HepG2 (cell line): ENCODE measurements at regions not wholly inside any gene's neighbourhood (a gene's known extent, or its start where the extent isn't known, plus 50 kb on each side); places are given as distances from the start of the nearest gene placed in this dataset.

Experiments
- ATAC-seq: fragments of 200-7000 bp; cut with Tn5 transposase; 3 replicates; pipeline ENCODE4 v1.9.1; 2020; ENCODE audit warnings: mild to moderate bottlenecking, moderate library complexity
- BruUV-seq: library from RNA; stranded (reverse); fragments of 400-500 nt; replicated peaks from 2 replicates; lab custom pipeline; 2021; lab: Mats Ljungman, UMichigan
- CTCF ChIA-PET: fragments of 300-600 bp; formaldehyde crosslinking; extraction: SDS; loops from one replicate; lab custom pipeline; 2021; ENCODE audit warnings: low total read pairs, inconsistent platforms, low intra/inter-chr PET ratio; lab: Yijun Ruan, JAX
- POLR2A ChIA-PET: fragments of 350-600 bp; sonication (Branson Sonifier 250); formaldehyde crosslinking; loops from one replicate; lab custom pipeline; 2020; ENCODE audit warnings: antibody characterized with exemption, inconsistent platforms; lab: Yijun Ruan, JAX
- DNase-seq: peaks from one replicate; pipeline ENCODE4 v3.0.0-alpha.2; 2015; ENCODE audit warnings: low spot score
- FAIRE-seq: peaks from 3 replicates; lab custom pipeline; 2011; peaks lifted over from hg19 to GRCh38; lab: Jason Lieb, UNC
- H2AFZ ChIP-seq: one replicate; pipeline ENCODE4 v1.6.1; 2011; ENCODE audit warnings: low read length, inconsistent platforms
- H3K27ac ChIP-seq: fragments of 300-600 bp; 3 replicates; pipeline ENCODE4 v1.8.0; 2011; ENCODE audit warnings: mixed run types, mild to moderate bottlenecking, mixed read lengths, low read length, inconsistent platforms; ENCODE audit not compliant: insufficient read depth; ENCODE audit errors: extremely low read length
- H3K27me3 ChIP-seq, 2 experiments: fragments of 200-600 bp in 1 of 2; 2 replicates in 1 of 2; 3 replicates in 1 of 2; pipeline versions ENCODE4 v1.6.0 to v1.8.0; 2011; ENCODE audit warnings: low read length in 2 of 2, mild to moderate bottlenecking in 2 of 2, moderate library complexity in 2 of 2, inconsistent platforms in 1 of 2; ENCODE audit not compliant: insufficient read depth in 2 of 2, control insufficient read depth in 1 of 2
- H3K36me3 ChIP-seq, 2 experiments: fragments of 200-600 bp in 1 of 2; replicated peaks in 1 of 2; 2 replicates in 1 of 2; 3 replicates in 1 of 2; pipeline versions ENCODE4 v1.5.1 to v1.8.0; 2011; ENCODE audit warnings: low read length in 2 of 2, inconsistent platforms in 1 of 2; ENCODE audit not compliant: insufficient read depth in 2 of 2, control insufficient read depth in 1 of 2
- H3K4me1 ChIP-seq: 2 replicates; pipeline ENCODE4 v1.5.1; 2012; ENCODE audit warnings: low read length, inconsistent platforms; ENCODE audit not compliant: insufficient read depth
- H3K4me2 ChIP-seq: 2 replicates; pipeline ENCODE4 v1.6.0; 2011; ENCODE audit warnings: low read depth, low read length, inconsistent platforms
- H3K4me3 ChIP-seq, 3 experiments: fragments of 200-600 bp in 1 of 3; sonication (generic), shearing (Covaris generic) in 1 of 3; replicated peaks in 1 of 3; 2 replicates each; pipeline ENCODE4 v1.5.1; 2011 to 2016; ENCODE audit warnings: low read length in 3 of 3, inconsistent platforms in 2 of 3, low read depth in 2 of 3, mild to moderate bottlenecking in 2 of 3, control low read depth in 1 of 3, mixed read lengths in 1 of 3; ENCODE audit not compliant: insufficient read depth in 1 of 3
- H3K79me2 ChIP-seq: one replicate; pipeline ENCODE4 v1.6.1; 2011; ENCODE audit warnings: low read length, inconsistent platforms; ENCODE audit not compliant: insufficient read depth
- H3K9ac ChIP-seq: 2 replicates; pipeline ENCODE4 v1.6.0; 2011; ENCODE audit warnings: mild to moderate bottlenecking, low read depth, low read length, inconsistent platforms; ENCODE audit not compliant: insufficient read depth
- H3K9me3 ChIP-seq: 2 replicates; pipeline ENCODE4 v1.5.1; 2012; ENCODE audit warnings: mild to moderate bottlenecking, low read length
- H4K20me1 ChIP-seq: 2 replicates; pipeline ENCODE4 v1.6.0; 2011; ENCODE audit warnings: inconsistent platforms, mild to moderate bottlenecking, low read length, moderate library complexity; ENCODE audit not compliant: insufficient read depth
- IRF2 ChIP-seq: IDR thresholded peaks from 2 replicates; pipeline ENCODE4 v1.6.1; 2018; ENCODE audit warnings: missing genetic modification reagents, missing compliant biosample characterization
- ZNF136 ChIP-seq: sonication (generic); formaldehyde crosslinking; IDR thresholded peaks from 2 replicates; pipeline ENCODE4 v1.8.1; 2022; ENCODE audit warnings: low read depth, mild to moderate bottlenecking, moderate library complexity, missing genetic modification reagents
- ZNF577 ChIP-seq: sonication (generic); formaldehyde crosslinking; IDR thresholded peaks from 2 replicates; pipeline ENCODE4 v1.4.0; 2020; ENCODE audit warnings: mild to moderate bottlenecking, low read depth, missing genetic modification reagents, borderline replicate concordance
- ZNF772 ChIP-seq: sonication (generic); formaldehyde crosslinking; IDR thresholded peaks from 2 replicates; pipeline ENCODE4 v1.5.0; 2020; ENCODE audit warnings: mild to moderate bottlenecking, missing genetic modification reagents
- WGBS: methylation state at CpG from one replicate; pipeline ENCODE4 v1.1.6; 2017; ENCODE audit warnings: low lambda C conversion rate; 5-methylcytosine and 5-hydroxymethylcytosine counted together
- in situ Hi-C: cut with HindIII; loops from 2 replicates; pipeline ENCODE4 v1.10.0; 2017; ENCODE audit warnings: low pct_unique_long_range_greater_than_20kb; ENCODE audit not compliant: extremely low pct_ligation_motif_present
- intact Hi-C: fragments of 100-400 bp; cut with micrococcal nuclease; formaldehyde crosslinking; loops from one replicate; pipeline ENCODE4 v1.10.0; 2022; ENCODE audit not compliant: unreplicated experiment
- TF ChIP-seq, protein P1 (sequence below), 2 experiments: fragments of 450-650 bp in 1 of 2; sonication (generic) in 1 of 2; formaldehyde crosslinking in 1 of 2; IDR thresholded peaks; 2 replicates each; pipeline versions ENCODE4 v1.6.1 to v1.8.0; 2016 to 2022; ENCODE audit warnings: antibody characterized with exemption in 1 of 2, mild to moderate bottlenecking in 1 of 2, missing genetic modification reagents in 1 of 2
- TF ChIP-seq, protein P2 (sequence below): sonication (generic); formaldehyde crosslinking; IDR thresholded peaks from 2 replicates; pipeline ENCODE4 v1.8.1; 2022; ENCODE audit warnings: low read depth, mild to moderate bottlenecking, missing genetic modification reagents

DNA sequence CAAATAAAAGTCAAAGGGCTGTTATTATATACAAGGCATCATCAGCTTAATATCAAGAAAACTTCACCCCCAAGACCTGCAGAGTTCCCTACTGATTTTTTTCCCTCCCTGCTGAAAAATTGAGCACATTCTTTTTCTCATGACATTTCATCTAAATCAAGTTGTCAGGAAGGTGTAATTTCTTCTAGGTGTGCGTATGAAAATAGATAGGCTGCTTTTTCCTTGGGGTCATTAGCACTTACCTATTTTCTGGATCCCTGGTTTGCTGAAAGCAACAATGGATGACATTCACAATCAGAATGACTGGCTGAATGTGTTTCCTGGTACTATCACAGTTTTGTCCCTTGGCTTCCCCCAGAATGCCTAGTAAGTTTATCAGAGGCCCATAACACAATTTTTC, 225.0 kb upstream of the KIRREL3 start:
- BruUV-seq, result no TSS peak
- H4K20me1 ChIP-seq, result no peaks in the 10 kb centered on the region
- H3K9ac ChIP-seq, result no peak overlapping the region
- ATAC-seq (no peak), FAIRE-seq (no peak), DNase-seq (no peak)
- H3K4me3 ChIP-seq, result no peak overlapping the region
- no peaks in the 10 kb centered on the region for H3K79me2 ChIP-seq
- in situ Hi-C loops (no loop called here), intact Hi-C loops (no loop called here)
- no peaks in the 10 kb centered on the region for H3K27me3 ChIP-seq
- H3K27ac ChIP-seq, result no peak overlapping the region
- ChIA-PET POLR2A (no interaction called here), CTCF (no interaction called here)
- H2AFZ ChIP-seq, result no peak overlapping the region
- TF ChIP-seq ZNF136 (CRISPR knock-in tag) (no peak), IRF2 (CRISPR knock-in tag) (no peak), ZNF577 (CRISPR knock-in tag) (no peak), ZNF772 (CRISPR knock-in tag) (no peak)
- TF ChIP-seq, protein P1, sequence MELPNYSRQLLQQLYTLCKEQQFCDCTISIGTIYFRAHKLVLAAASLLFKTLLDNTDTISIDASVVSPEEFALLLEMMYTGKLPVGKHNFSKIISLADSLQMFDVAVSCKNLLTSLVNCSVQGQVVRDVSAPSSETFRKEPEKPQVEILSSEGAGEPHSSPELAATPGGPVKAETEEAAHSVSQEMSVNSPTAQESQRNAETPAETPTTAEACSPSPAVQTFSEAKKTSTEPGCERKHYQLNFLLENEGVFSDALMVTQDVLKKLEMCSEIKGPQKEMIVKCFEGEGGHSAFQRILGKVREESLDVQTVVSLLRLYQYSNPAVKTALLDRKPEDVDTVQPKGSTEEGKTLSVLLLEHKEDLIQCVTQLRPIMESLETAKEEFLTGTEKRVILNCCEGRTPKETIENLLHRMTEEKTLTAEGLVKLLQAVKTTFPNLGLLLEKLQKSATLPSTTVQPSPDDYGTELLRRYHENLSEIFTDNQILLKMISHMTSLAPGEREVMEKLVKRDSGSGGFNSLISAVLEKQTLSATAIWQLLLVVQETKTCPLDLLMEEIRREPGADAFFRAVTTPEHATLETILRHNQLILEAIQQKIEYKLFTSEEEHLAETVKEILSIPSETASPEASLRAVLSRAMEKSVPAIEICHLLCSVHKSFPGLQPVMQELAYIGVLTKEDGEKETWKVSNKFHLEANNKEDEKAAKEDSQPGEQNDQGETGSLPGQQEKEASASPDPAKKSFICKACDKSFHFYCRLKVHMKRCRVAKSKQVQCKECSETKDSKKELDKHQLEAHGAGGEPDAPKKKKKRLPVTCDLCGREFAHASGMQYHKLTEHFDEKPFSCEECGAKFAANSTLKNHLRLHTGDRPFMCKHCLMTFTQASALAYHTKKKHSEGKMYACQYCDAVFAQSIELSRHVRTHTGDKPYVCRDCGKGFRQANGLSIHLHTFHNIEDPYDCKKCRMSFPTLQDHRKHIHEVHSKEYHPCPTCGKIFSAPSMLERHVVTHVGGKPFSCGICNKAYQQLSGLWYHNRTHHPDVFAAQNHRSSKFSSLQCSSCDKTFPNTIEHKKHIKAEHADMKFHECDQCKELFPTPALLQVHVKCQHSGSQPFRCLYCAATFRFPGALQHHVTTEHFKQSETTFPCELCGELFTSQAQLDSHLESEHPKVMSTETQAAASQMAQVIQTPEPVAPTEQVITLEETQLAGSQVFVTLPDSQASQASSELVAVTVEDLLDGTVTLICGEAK (IDR thresholded peaks at IDR 0.05), result no peak
- TF ChIP-seq, protein P1 (CRISPR knock-in tag; IDR thresholded peaks at IDR 0.05), result no peak
- TF ChIP-seq, protein P2, sequence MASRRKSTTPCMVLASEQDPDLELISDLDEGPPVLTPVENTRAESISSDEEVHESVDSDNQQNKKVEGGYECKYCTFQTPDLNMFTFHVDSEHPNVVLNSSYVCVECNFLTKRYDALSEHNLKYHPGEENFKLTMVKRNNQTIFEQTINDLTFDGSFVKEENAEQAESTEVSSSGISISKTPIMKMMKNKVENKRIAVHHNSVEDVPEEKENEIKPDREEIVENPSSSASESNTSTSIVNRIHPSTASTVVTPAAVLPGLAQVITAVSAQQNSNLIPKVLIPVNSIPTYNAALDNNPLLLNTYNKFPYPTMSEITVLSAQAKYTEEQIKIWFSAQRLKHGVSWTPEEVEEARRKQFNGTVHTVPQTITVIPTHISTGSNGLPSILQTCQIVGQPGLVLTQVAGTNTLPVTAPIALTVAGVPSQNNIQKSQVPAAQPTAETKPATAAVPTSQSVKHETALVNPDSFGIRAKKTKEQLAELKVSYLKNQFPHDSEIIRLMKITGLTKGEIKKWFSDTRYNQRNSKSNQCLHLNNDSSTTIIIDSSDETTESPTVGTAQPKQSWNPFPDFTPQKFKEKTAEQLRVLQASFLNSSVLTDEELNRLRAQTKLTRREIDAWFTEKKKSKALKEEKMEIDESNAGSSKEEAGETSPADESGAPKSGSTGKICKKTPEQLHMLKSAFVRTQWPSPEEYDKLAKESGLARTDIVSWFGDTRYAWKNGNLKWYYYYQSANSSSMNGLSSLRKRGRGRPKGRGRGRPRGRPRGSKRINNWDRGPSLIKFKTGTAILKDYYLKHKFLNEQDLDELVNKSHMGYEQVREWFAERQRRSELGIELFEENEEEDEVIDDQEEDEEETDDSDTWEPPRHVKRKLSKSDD (CRISPR knock-in tag), result no peak
- H3K4me1 ChIP-seq, result no peaks in the 10 kb centered on the region
- H3K9me3 ChIP-seq, result no peaks in the 10 kb centered on the region; the same call in 1 of the 2 replicates
- 28% methylated on average over 1 of the region's 1 CpG for WGBS
- H3K4me2 ChIP-seq, result no peak overlapping the region
- H3K36me3 ChIP-seq, result no peaks in the 10 kb centered on the region
